OCI-LY1 (cell line): ENCODE measurements at regions not wholly inside any gene's neighbourhood (a gene's known extent, or its start where the extent isn't known, plus 50 kb on each side); places are given as distances from the start of the nearest gene placed in this dataset.

Experiments
- H2AFZ ChIP-seq: fragments of 200-600 bp; sonication (generic), shearing (Covaris generic); 2 replicates; pipeline ENCODE4 v1.6.0; 2014; ENCODE audit warnings: antibody characterized with exemption, mild to moderate bottlenecking, low read length
- H3F3A ChIP-seq: fragments of 200-600 bp; sonication (generic), shearing (Covaris generic); 2 replicates; pipeline ENCODE4 v1.6.0; 2014; ENCODE audit warnings: mild to moderate bottlenecking, antibody characterized with exemption, low read length, moderate library complexity; ENCODE audit not compliant: insufficient read depth
- H3K27ac ChIP-seq: fragments of 200-600 bp; sonication (generic); 2 replicates; pipeline ENCODE4 v1.5.1; 2014; ENCODE audit warnings: low read length, mixed run types, mild to moderate bottlenecking, low read depth; ENCODE audit not compliant: poor library complexity, severe bottlenecking
- H3K27me3 ChIP-seq: fragments of 200-600 bp; sonication (generic); 2 replicates; pipeline ENCODE4 v1.6.0; 2014; ENCODE audit warnings: antibody characterized with exemption, mild to moderate bottlenecking, low read length, moderate library complexity; ENCODE audit not compliant: insufficient read depth
- H3K36me3 ChIP-seq: fragments of 200-600 bp; sonication (generic); 2 replicates; pipeline ENCODE4 v1.6.1; 2014; ENCODE audit warnings: mild to moderate bottlenecking, antibody characterized with exemption, low read length, moderate library complexity, mixed read lengths; ENCODE audit not compliant: insufficient read depth
- H3K4me1 ChIP-seq: fragments of 200-600 bp; sonication (generic); 2 replicates; pipeline ENCODE4 v1.5.1; 2014; ENCODE audit warnings: mild to moderate bottlenecking, low read length, moderate library complexity; ENCODE audit not compliant: insufficient read depth, severe bottlenecking
- H3K4me2 ChIP-seq: fragments of 200-600 bp; sonication (generic), shearing (Covaris generic); 2 replicates; pipeline ENCODE4 v1.6.1; 2014; ENCODE audit warnings: low read length
- H3K4me3 ChIP-seq: fragments of 200-600 bp; sonication (generic); 2 replicates; pipeline ENCODE4 v1.5.1; 2014; ENCODE audit warnings: low read length, low read depth, mild to moderate bottlenecking, mixed read lengths; ENCODE audit not compliant: poor library complexity, severe bottlenecking
- H3K79me2 ChIP-seq: fragments of 200-600 bp; shearing (Covaris generic); 2 replicates; pipeline ENCODE4 v1.6.1; 2016; ENCODE audit warnings: mixed run types, low read length, mixed read lengths; ENCODE audit not compliant: insufficient read depth
- H3K9ac ChIP-seq: fragments of 200-600 bp; sonication (generic), shearing (Covaris generic); 2 replicates; pipeline ENCODE4 v1.6.1; 2014; ENCODE audit warnings: mild to moderate bottlenecking, low read length, mixed read lengths
- H3K9me2 ChIP-seq: fragments of 200-600 bp; sonication (generic), shearing (Covaris generic); 2 replicates; pipeline ENCODE4 v1.6.1; 2014; ENCODE audit warnings: low read depth, mild to moderate bottlenecking, low read length, mixed read lengths
- H3K9me3 ChIP-seq: fragments of 200-600 bp; shearing (Covaris generic); 2 replicates; pipeline ENCODE4 v1.6.1; 2014; ENCODE audit warnings: low read length, mixed read lengths
- H4K20me1 ChIP-seq: fragments of 200-600 bp; sonication (generic), shearing (Covaris generic); 2 replicates; pipeline ENCODE4 v1.6.0; 2016; ENCODE audit warnings: mild to moderate bottlenecking, low read length; ENCODE audit not compliant: insufficient read depth
- EZH2 ChIP-seq: fragments of 200-600 bp; sonication (generic), shearing (Covaris generic); IDR thresholded peaks from 2 replicates; pipeline ENCODE4 v1.8.0; 2017; ENCODE audit warnings: borderline replicate concordance, mixed run types, mild to moderate bottlenecking, antibody characterized with exemption, low read length, moderate library complexity, mixed read lengths
- TF ChIP-seq, protein P1 (sequence below): fragments of 200-600 bp; sonication (generic), shearing (Covaris generic); IDR thresholded peaks from 2 replicates; pipeline ENCODE4 v1.5.1; 2017; ENCODE audit warnings: mild to moderate bottlenecking, antibody characterized with exemption, low read length, moderate library complexity, mixed read lengths

DNA sequence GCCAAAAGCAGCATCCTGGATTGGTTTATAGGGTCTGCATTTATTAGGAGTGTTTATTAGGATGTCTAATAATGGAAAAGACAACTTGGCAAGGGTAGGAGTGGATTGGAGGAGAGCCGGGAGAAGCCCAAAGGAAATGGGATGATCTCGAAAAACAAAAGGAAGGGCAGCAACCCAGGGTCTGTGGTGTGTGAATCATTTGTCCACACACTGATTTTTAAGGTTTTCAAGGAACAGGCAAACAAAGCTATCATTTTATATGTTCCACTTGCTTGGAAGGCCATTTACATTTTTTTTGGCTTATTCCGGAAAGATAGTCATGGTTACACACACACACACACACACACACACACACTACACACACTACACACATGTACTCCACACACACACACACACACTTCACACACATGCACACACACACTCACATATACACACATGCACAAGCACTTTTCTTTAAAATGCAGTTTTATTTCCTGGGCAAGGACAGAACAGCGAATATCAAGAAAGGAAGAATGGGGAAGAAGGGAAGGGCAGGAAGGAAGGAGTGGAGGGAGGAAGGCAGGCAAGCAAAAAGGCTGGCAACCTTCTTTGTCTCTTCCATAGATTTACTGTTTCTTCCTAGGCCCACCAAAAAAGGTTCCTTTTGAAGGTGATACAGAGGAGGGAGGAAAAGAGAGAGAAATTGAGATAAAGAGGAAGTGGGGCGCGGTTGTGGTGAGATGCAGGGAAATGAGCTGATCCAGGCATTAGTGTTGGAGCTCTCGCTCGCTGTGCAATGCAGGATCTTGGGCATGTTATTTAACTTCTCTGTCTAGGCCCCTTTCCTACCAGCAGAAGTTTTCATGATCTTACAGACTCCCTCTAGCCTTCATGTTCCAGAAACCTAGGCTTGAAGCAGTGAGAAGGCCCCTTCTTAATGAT, 88.6 kb upstream of the MAML3 start:
- Histone ChIP-seq H3K79me2 (no peaks in the 10 kb centered on the region), H3K4me1 (peaks cover 51% of the 10 kb centered on the region), H3K9me2 (no peaks in the 10 kb centered on the region), H3K4me2 (peak overlapping the region; percentile 19), H3K27ac (peak overlapping the region; percentile 33), H3K4me3 (peak overlapping the region; percentile 34), H3K9me3 (no peaks in the 10 kb centered on the region), H4K20me1 (no peaks in the 10 kb centered on the region), H3K9ac (no peak overlapping the region; the same call in 1 of the 2 replicates), H3K27me3 (no peaks in the 10 kb centered on the region), H2AFZ (no peak overlapping the region), H3K36me3 (no peaks in the 10 kb centered on the region), H3F3A (no peaks in the 10 kb centered on the region)
- TF ChIP-seq, protein P1, sequence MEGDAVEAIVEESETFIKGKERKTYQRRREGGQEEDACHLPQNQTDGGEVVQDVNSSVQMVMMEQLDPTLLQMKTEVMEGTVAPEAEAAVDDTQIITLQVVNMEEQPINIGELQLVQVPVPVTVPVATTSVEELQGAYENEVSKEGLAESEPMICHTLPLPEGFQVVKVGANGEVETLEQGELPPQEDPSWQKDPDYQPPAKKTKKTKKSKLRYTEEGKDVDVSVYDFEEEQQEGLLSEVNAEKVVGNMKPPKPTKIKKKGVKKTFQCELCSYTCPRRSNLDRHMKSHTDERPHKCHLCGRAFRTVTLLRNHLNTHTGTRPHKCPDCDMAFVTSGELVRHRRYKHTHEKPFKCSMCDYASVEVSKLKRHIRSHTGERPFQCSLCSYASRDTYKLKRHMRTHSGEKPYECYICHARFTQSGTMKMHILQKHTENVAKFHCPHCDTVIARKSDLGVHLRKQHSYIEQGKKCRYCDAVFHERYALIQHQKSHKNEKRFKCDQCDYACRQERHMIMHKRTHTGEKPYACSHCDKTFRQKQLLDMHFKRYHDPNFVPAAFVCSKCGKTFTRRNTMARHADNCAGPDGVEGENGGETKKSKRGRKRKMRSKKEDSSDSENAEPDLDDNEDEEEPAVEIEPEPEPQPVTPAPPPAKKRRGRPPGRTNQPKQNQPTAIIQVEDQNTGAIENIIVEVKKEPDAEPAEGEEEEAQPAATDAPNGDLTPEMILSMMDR, result no peak
- TF ChIP-seq EZH2, result no peak

DNA sequence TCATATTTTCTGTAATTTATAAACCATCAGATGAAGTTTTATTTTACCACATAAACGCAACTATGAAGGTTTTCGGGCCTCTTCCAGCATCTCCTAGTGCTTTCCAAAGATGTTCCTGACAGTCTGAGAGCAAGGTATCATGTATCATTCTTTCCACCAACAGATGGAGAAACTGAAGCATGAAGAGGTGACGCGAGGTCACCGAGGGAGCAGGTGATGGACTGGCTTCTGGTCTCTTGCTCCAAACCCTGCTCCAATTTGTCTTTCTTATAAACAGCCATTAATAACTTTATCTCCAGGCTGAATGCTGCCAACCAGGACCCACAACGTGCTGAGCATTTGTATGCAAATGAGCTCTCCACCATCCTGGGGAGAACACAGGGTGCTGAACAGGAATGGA, 86.3 kb upstream of the MAML3 start:
- no peak for TF ChIP-seq EZH2
- TF ChIP-seq, protein P1, result no peak
- no peak overlapping the region for H2AFZ ChIP-seq
- H3K36me3 ChIP-seq, result no peaks in the 10 kb centered on the region
- H3K9me3 ChIP-seq, result no peaks in the 10 kb centered on the region
- H3K9ac ChIP-seq, result no peak overlapping the region
- H3K4me2 ChIP-seq, result no peak overlapping the region; the same call in 1 of the 2 replicates
- no peak overlapping the region for H3K4me3 ChIP-seq
- H3K9me2 ChIP-seq, result no peaks in the 10 kb centered on the region
- H3K27me3 ChIP-seq, result no peaks in the 10 kb centered on the region
- H4K20me1 ChIP-seq, result no peaks in the 10 kb centered on the region
- peaks cover 61% of the 10 kb centered on the region for H3K4me1 ChIP-seq
- H3F3A ChIP-seq, result no peaks in the 10 kb centered on the region
- H3K27ac ChIP-seq, result no peak overlapping the region
- H3K79me2 ChIP-seq, result no peaks in the 10 kb centered on the region

DNA sequence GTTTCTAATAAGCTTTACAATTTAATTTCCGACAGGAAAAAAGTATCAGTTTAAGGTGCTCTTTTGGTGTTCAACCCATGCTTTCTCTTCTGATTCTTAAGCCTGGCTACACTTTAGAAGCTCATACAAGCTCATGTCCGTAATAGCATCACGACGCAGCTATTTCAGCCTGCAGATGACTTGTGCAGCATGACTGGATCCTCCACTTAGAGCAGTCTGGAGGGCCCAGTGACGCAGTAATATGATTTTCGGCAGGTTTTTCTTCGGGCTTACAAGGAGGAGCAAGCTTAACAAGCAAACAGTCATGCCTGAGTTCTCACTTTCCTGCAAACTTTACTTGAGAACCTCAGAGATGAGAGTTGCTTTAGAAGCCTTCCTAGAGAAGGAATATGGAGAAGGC, 85.3 kb upstream of the MAML3 start:
- H3K9me3 ChIP-seq, result no peaks in the 10 kb centered on the region
- H3K27ac ChIP-seq, result peak overlapping the region; percentile 58
- H3K4me3 ChIP-seq, result no peak overlapping the region
- no peaks in the 10 kb centered on the region for H3K9me2 ChIP-seq
- no peaks in the 10 kb centered on the region for H3K79me2 ChIP-seq
- no peak overlapping the region for H2AFZ ChIP-seq
- peaks cover 65% of the 10 kb centered on the region for H3K4me1 ChIP-seq
- TF ChIP-seq, protein P1, result no peak
- no peak for TF ChIP-seq EZH2
- H4K20me1 ChIP-seq, result no peaks in the 10 kb centered on the region
- peak overlapping the region; percentile 21; the same call in 1 of the 2 replicates for H3K4me2 ChIP-seq
- H3K27me3 ChIP-seq, result no peaks in the 10 kb centered on the region
- H3K9ac ChIP-seq, result peak overlapping the region; percentile 6; the same call in 1 of the 2 replicates
- no peaks in the 10 kb centered on the region for H3K36me3 ChIP-seq
- H3F3A ChIP-seq, result no peaks in the 10 kb centered on the region
